ENCODE measurements at regions not wholly inside any gene's neighbourhood (a gene's known extent, or its start where the extent isn't known, plus 50 kb on each side); places are given as distances from the start of the nearest gene placed in this dataset.
"Not testable (repeated sequence)": the region's sequence is repeated elsewhere in the genome, so short reads cannot be mapped to it uniquely, and the experiment has no call there.

- TF ChIP-seq TARDBP (IDR thresholded peaks at IDR 0.05): no peak
- no peak for TF ChIP-seq L3MBTL2 (conservative IDR thresholded peaks at IDR 0.05)
- no peak for TF ChIP-seq BHLHE40 (IDR thresholded peaks at IDR 0.05; ENCODE audit: borderline replicate concordance)
- no peak for TF ChIP-seq PKNOX1 (IDR thresholded peaks at IDR 0.05)
- TF ChIP-seq FOXM1 (IDR thresholded peaks at IDR 0.05; ENCODE audit: borderline replicate concordance): no peak
- no peak for TF ChIP-seq ARNT (IDR thresholded peaks at IDR 0.05)
- TF ChIP-seq ZNF384 (IDR thresholded peaks at IDR 0.05): no peak
- TF ChIP-seq LEF1 (IDR thresholded peaks at IDR 0.05; ENCODE audit: borderline replicate concordance): no peak
- no peak for TF ChIP-seq FOXK2 (IDR thresholded peaks at IDR 0.05)
- TF ChIP-seq CTBP1 (IDR thresholded peaks at IDR 0.05; ENCODE audit: borderline replicate concordance): no peak
- no peak for DNase-seq (ENCODE audit: extremely low spot score)
- ChIA-PET CTCF (no interaction called here), POLR2A (no interaction called here)
These were observed 1137.8 kb downstream of the HACE1 start for GRCh38 chr6:103721923-103722322.

DNA sequence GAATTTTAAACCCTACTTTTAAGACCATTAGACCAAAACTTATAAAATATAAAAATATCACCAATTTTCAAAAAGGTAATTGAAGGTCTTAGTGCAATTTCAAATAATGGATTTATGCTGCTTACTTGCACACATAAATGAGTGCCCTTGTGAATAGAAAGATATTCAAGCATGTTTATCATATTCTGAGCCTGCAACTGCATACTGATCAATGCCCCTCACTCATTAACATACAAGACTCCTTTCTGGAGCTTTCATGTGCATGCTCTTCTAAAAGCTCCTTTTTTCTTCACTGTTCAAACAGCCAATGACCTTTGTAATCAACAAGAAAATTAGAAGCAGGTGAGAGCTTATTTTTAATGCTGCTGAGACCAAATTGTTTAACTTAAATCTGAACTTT, 1139.3 kb downstream of the HACE1 start:
- ChIA-PET POLR2A (no interaction called here), CTCF (no interaction called here)
- TF ChIP-seq BHLHE40 (IDR thresholded peaks at IDR 0.05; ENCODE audit: borderline replicate concordance) (no peak), ZNF384 (IDR thresholded peaks at IDR 0.05) (no peak), ELF4 (IDR thresholded peaks at IDR 0.05) (no peak), HDGF (IDR thresholded peaks at IDR 0.05; ENCODE audit: borderline replicate concordance) (no peak), NFRKB (IDR thresholded peaks at IDR 0.05) (no peak), FOXM1 (IDR thresholded peaks at IDR 0.05; ENCODE audit: borderline replicate concordance) (no peak), ARNT (IDR thresholded peaks at IDR 0.05) (no peak), FOXA1 (IDR thresholded peaks at IDR 0.05) (no peak), L3MBTL2 (conservative IDR thresholded peaks at IDR 0.05) (no peak), FOXK2 (IDR thresholded peaks at IDR 0.05) (no peak), SUZ12 (IDR thresholded peaks at IDR 0.05) (no peak)
- no peak for DNase-seq (ENCODE audit: extremely low spot score)

GRCh38 chr6:103719545-103719944, 1140.2 kb downstream of the HACE1 start:
- TF ChIP-seq PKNOX1 (IDR thresholded peaks at IDR 0.05) (no peak), NFRKB (IDR thresholded peaks at IDR 0.05) (no peak), HDGF (IDR thresholded peaks at IDR 0.05; ENCODE audit: borderline replicate concordance) (no peak), L3MBTL2 (conservative IDR thresholded peaks at IDR 0.05) (no peak), ZNF384 (IDR thresholded peaks at IDR 0.05) (no peak), LEF1 (IDR thresholded peaks at IDR 0.05; ENCODE audit: borderline replicate concordance) (no peak), SP1 (IDR thresholded peaks at IDR 0.05) (no peak), BHLHE40 (IDR thresholded peaks at IDR 0.05; ENCODE audit: borderline replicate concordance) (no peak), TARDBP (IDR thresholded peaks at IDR 0.05) (no peak), FOXM1 (IDR thresholded peaks at IDR 0.05; ENCODE audit: borderline replicate concordance) (no peak), FOXA1 (IDR thresholded peaks at IDR 0.05) (no peak)
- no peak for DNase-seq (ENCODE audit: extremely low spot score)
- CTCF ChIA-PET: no interaction called here
- POLR2A ChIA-PET: no interaction called here

DNA sequence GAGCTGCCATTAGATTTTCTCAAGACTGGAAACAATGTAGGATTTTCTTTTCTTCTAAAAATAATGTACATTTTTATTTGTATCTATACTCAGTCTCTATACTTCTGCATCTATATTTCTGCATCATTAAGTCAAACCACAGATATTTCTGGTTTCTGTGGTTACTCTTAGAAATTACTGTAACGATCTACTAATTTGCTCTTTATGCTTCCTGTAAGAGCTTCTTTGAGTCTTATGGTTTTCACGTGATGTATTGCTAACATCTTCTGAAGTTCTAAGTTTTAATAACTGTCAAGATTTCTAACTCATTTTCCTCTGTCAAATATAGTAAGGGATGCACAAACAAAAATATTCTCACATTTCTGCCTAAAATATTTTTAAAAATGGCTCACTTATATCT, 1144.5 kb downstream of the HACE1 start:
- TF ChIP-seq NFRKB (IDR thresholded peaks at IDR 0.05): no peak
- TF ChIP-seq BHLHE40 (IDR thresholded peaks at IDR 0.05; ENCODE audit: borderline replicate concordance): no peak
- no peak for TF ChIP-seq ZNF384 (IDR thresholded peaks at IDR 0.05)
- TF ChIP-seq FOXA1 (IDR thresholded peaks at IDR 0.05): no peak
- TF ChIP-seq ARNT (IDR thresholded peaks at IDR 0.05): no peak
- no peak for TF ChIP-seq L3MBTL2 (conservative IDR thresholded peaks at IDR 0.05)
- TF ChIP-seq FOXM1 (IDR thresholded peaks at IDR 0.05; ENCODE audit: borderline replicate concordance): no peak
- no peak for TF ChIP-seq CTBP1 (IDR thresholded peaks at IDR 0.05; ENCODE audit: borderline replicate concordance)
- no peak for TF ChIP-seq TARDBP (IDR thresholded peaks at IDR 0.05)
- TF ChIP-seq ELF4 (IDR thresholded peaks at IDR 0.05): no peak
- no peak for TF ChIP-seq PKNOX1 (IDR thresholded peaks at IDR 0.05)
- no peak for TF ChIP-seq LEF1 (IDR thresholded peaks at IDR 0.05; ENCODE audit: borderline replicate concordance)
- no peak for TF ChIP-seq SP1 (IDR thresholded peaks at IDR 0.05)
- TF ChIP-seq SUZ12 (IDR thresholded peaks at IDR 0.05): no peak
- no peak for TF ChIP-seq HDGF (IDR thresholded peaks at IDR 0.05; ENCODE audit: borderline replicate concordance)
- TF ChIP-seq FOXK2 (IDR thresholded peaks at IDR 0.05): no peak
- CTCF ChIA-PET: no interaction called here
- DNase-seq (ENCODE audit: extremely low spot score): no peak
- POLR2A ChIA-PET: no interaction called here

DNA sequence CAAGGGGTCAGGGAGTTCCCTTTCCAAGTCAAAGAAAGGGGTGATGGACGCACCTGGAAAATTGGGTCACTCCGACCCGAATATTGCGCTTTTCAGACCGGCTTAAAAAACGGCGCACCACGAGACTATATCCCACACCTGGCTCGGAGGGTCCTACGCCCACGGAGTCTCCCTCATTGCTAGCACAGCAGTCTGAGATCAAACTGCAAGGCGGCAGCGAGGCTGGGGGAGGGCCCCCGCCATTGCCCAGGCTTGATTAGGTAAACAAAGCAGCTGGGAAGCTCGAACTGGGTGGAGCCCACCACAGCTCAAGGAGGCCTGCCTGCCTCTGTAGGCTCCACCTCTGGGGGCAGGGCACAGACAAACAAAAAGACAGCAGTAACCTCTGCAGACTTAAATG, 1150.5 kb downstream of the HACE1 start:
- DNase-seq (ENCODE audit: extremely low spot score); CTCF ChIA-PET; POLR2A ChIA-PET: not testable (repeated sequence)

GRCh38 chr6:103707596-103708325, 1152.0 kb downstream of the HACE1 start:
- POLR2A ChIA-PET: no interaction called here
- TF ChIP-seq FOXM1 (IDR thresholded peaks at IDR 0.05; ENCODE audit: borderline replicate concordance) (no peak), SP1 (IDR thresholded peaks at IDR 0.05) (no peak), ARNT (IDR thresholded peaks at IDR 0.05) (no peak), LEF1 (IDR thresholded peaks at IDR 0.05; ENCODE audit: borderline replicate concordance) (no peak), NFRKB (IDR thresholded peaks at IDR 0.05) (no peak), TARDBP (IDR thresholded peaks at IDR 0.05) (no peak), SUZ12 (IDR thresholded peaks at IDR 0.05) (no peak), FOXA1 (IDR thresholded peaks at IDR 0.05) (no peak), FOXK2 (IDR thresholded peaks at IDR 0.05) (no peak), HDGF (IDR thresholded peaks at IDR 0.05; ENCODE audit: borderline replicate concordance) (no peak), BHLHE40 (IDR thresholded peaks at IDR 0.05; ENCODE audit: borderline replicate concordance) (no peak), ELF4 (IDR thresholded peaks at IDR 0.05) (no peak), CTBP1 (IDR thresholded peaks at IDR 0.05; ENCODE audit: borderline replicate concordance) (no peak), ZNF384 (IDR thresholded peaks at IDR 0.05) (no peak)
- DNase-seq (ENCODE audit: extremely low spot score): no peak
- CTCF ChIA-PET: no interaction called here
